MV-4-11 (cell line): ENCODE measurements at regions not wholly inside any gene's neighbourhood (a gene's known extent, or its start where the extent isn't known, plus 50 kb on each side); places are given as distances from the start of the nearest gene placed in this dataset.
"Not testable (repeated sequence)": the region's sequence is repeated elsewhere in the genome, so short reads cannot be mapped to it uniquely, and the experiment has no call there.

Experiments used
- DNase-seq: peaks from one replicate; lab custom pipeline; 2025; lab: John Stamatoyannopoulos, UW

- not testable (repeated sequence) for DNase-seq
Observed at GRCh38 chr9:93879662-93880407, 75.3 kb downstream of the BARX1 start.

GRCh38 chr9:93875330-93875729, 79.8 kb downstream of the BARX1 start:
- no peak for DNase-seq

- no peak for DNase-seq
Observed at GRCh38 chr9:93874242-93874641, 80.9 kb downstream of the BARX1 start.

GRCh38 chr9:93871286-93871685, 83.9 kb downstream of the BARX1 start:
- DNase-seq, result no peak

GRCh38 chr9:93869863-93870262, 85.3 kb downstream of the BARX1 start:
- no peak for DNase-seq

- DNase-seq, result no peak
Observed at GRCh38 chr9:93869088-93869487, 86.1 kb downstream of the BARX1 start.

- DNase-seq, result no peak
Observed at GRCh38 chr9:93865716-93866115, 89.4 kb downstream of the BARX1 start.

- DNase-seq, result no peak
Observed at GRCh38 chr9:93865245-93865644, 89.9 kb downstream of the BARX1 start.

GRCh38 chr9:93864840-93865239, 90.3 kb downstream of the BARX1 start:
- no peak for DNase-seq

GRCh38 chr9:93864032-93864431, 91.1 kb downstream of the BARX1 start:
- no peak for DNase-seq

GRCh38 chr9:93862877-93863545, 92.1 kb downstream of the BARX1 start:
- DNase-seq, result no peak

GRCh38 chr9:93861736-93862358, 93.3 kb downstream of the BARX1 start:
- no peak for DNase-seq

GRCh38 chr9:93860694-93861658, 94.2 kb downstream of the BARX1 start:
- DNase-seq, result no peak

GRCh38 chr9:93859431-93860215, 95.5 kb downstream of the BARX1 start:
- DNase-seq, result no peak

- DNase-seq, result no peak
Observed at GRCh38 chr9:93857528-93857927, 97.6 kb downstream of the BARX1 start.

GRCh38 chr9:93852728-93853127, 102.4 kb downstream of the BARX1 start:
- DNase-seq, result no peak

- DNase-seq, result no peak
Observed at GRCh38 chr9:93846349-93846748, 108.8 kb downstream of the BARX1 start.

- DNase-seq, result no peak
Observed at GRCh38 chr9:93843396-93843795, 111.8 kb downstream of the BARX1 start.

GRCh38 chr9:93830606-93831005, 124.5 kb downstream of the BARX1 start:
- no peak for DNase-seq

GRCh38 chr9:93830012-93830596, 125.1 kb downstream of the BARX1 start:
- DNase-seq, result no peak
